Kidney (tissue), 13 donors: ENCODE measurements at regions not wholly inside any gene's neighbourhood (a gene's known extent, or its start where the extent isn't known, plus 50 kb on each side); places are given as distances from the start of the nearest gene placed in this dataset.

ENCODE experiments used
- DNase-seq, 5 donors: peaks; one replicate each; pipeline ENCODE4 v3.0.0-alpha.2; 2013 to 2020
- FAIRE-seq: peaks from 2 replicates; lab custom pipeline; 2012; peaks lifted over from hg19 to GRCh38; lab: Jason Lieb, UNC
- H3K27ac ChIP-seq, 2 donors: one replicate each; pipeline ENCODE4 v1.7.0; 2013; ENCODE audit warnings: low read depth in 2 of 2, low read length in 2 of 2, inconsistent platforms in 1 of 2
- H3K27me3 ChIP-seq: one replicate; pipeline ENCODE4 v1.7.1; 2013; ENCODE audit warnings: low read length, inconsistent platforms; ENCODE audit not compliant: control insufficient read depth, insufficient read depth
- H3K36me3 ChIP-seq, 3 donors: one replicate each; pipeline versions ENCODE4 v1.7.0 to v1.7.1; 2013; ENCODE audit warnings: low read length in 3 of 3, control low read depth in 1 of 3, inconsistent platforms in 1 of 3; ENCODE audit not compliant: insufficient read depth in 3 of 3, control insufficient read depth in 2 of 3
- H3K4me1 ChIP-seq, 3 donors: one replicate each; pipeline versions ENCODE4 v1.7.0 to v1.7.1; 2013; ENCODE audit warnings: low read length in 3 of 3, inconsistent platforms in 1 of 3, low read depth in 1 of 3; ENCODE audit not compliant: control insufficient read depth in 2 of 3, insufficient read depth in 2 of 3
- H3K4me3 ChIP-seq, 3 donors: one replicate each; pipeline versions ENCODE4 v1.7.0 to v1.8.1; 2013; ENCODE audit warnings: low read length in 3 of 3, control low read depth in 1 of 3, inconsistent platforms in 1 of 3
- H3K9ac ChIP-seq, 3 donors: one replicate each; pipeline versions ENCODE4 v1.7.0 to v1.7.1; 2013; ENCODE audit warnings: low read length in 3 of 3, control low read depth in 1 of 3, inconsistent platforms in 1 of 3
- H3K9me3 ChIP-seq, 3 donors: one replicate each; pipeline versions ENCODE4 v1.7.0 to v1.7.1; 2013; ENCODE audit warnings: low read length in 3 of 3, control low read depth in 1 of 3, inconsistent platforms in 1 of 3; ENCODE audit not compliant: control insufficient read depth in 2 of 3, insufficient read depth in 1 of 3
- CTCF ChIP-seq: IDR thresholded peaks from 3 replicates; pipeline ENCODE4 v1.5.1; 2012; ENCODE audit warnings: mild to moderate bottlenecking, moderate library complexity, borderline replicate concordance; ENCODE audit not compliant: insufficient read depth; ENCODE audit errors: extremely low read depth
- intact Hi-C: fragments of 100-400 bp; cut with DNase I; formaldehyde crosslinking; loops from one replicate; pipeline ENCODE4 v1.11.1; 2022
- donor health status: control.
- donor health status: control.
- donor health status: control.
- donor health status: control.
- donor health status: control.
- donor health status: DM: yes; HTN: yes; CAD: no.
- donor health status: Normal renal cell carcinoma (clear cell type).

- TF ChIP-seq CTCF: no peak
- DNase-seq: no peak
- Histone ChIP-seq H3K4me1 (peaks cover 0 to 2% (median 0%) of the 10 kb centered on the region in 3 donors), H3K9me3 (no peaks in the 10 kb centered on the region), H3K27me3 (no peaks in the 10 kb centered on the region), H3K27ac (no peak overlapping the region), H3K4me3 (no peak overlapping the region), H3K9ac (no peak overlapping the region), H3K36me3 (no peaks in the 10 kb centered on the region)
- intact Hi-C loops: no loop called here
- no peak for FAIRE-seq
Observed at GRCh38 chr2:65579506-65580235, 147.3 kb upstream of the SPRED2 start.

- Histone ChIP-seq H3K27me3 (no peaks in the 10 kb centered on the region), H3K4me3 (no peak overlapping the region), H3K4me1 (peaks cover 0 to 2% (median 0%) of the 10 kb centered on the region in 3 donors), H3K27ac (no peak overlapping the region), H3K36me3 (no peaks in the 10 kb centered on the region), H3K9ac (no peak overlapping the region), H3K9me3 (no peaks in the 10 kb centered on the region)
- intact Hi-C loops: no loop called here
- DNase-seq (no peak), FAIRE-seq (no peak)
- TF ChIP-seq CTCF: no peak
Observed at GRCh38 chr2:65577654-65578053, 145.3 kb upstream of the SPRED2 start.

GRCh38 chr2:65576861-65577601, 144.6 kb upstream of the SPRED2 start:
- no peaks in the 10 kb centered on the region for H3K27me3 ChIP-seq
- intact Hi-C loops: no loop called here
- H3K4me1 ChIP-seq: peaks cover 0 to 2% (median 0%) of the 10 kb centered on the region in 3 donors
- H3K9ac ChIP-seq: no peak overlapping the region
- no peak overlapping the region for H3K4me3 ChIP-seq
- no peak overlapping the region for H3K27ac ChIP-seq
- H3K9me3 ChIP-seq: no peaks in the 10 kb centered on the region
- TF ChIP-seq CTCF: no peak
- FAIRE-seq: no peak
- DNase-seq: no peak
- no peaks in the 10 kb centered on the region for H3K36me3 ChIP-seq
